AG09319 (cell line): ENCODE measurements at regions not wholly inside any gene's neighbourhood (a gene's known extent, or its start where the extent isn't known, plus 50 kb on each side); places are given as distances from the start of the nearest gene placed in this dataset.
"Not testable (repeated sequence)": the region's sequence is repeated elsewhere in the genome, so short reads cannot be mapped to it uniquely, and the experiment has no call there.

Source experiments
- DNase-seq: peaks from one replicate; pipeline ENCODE4 v3.0.0-alpha.2; 2010; ENCODE audit warnings: low read depth; ENCODE audit errors: extremely low read depth
- TF ChIP-seq, protein P1 (sequence below): IDR thresholded peaks from 2 replicates; pipeline ENCODE4 v1.5.1; 2011; ENCODE audit warnings: low read depth, mild to moderate bottlenecking, inconsistent platforms, low read length, moderate library complexity

DNA sequence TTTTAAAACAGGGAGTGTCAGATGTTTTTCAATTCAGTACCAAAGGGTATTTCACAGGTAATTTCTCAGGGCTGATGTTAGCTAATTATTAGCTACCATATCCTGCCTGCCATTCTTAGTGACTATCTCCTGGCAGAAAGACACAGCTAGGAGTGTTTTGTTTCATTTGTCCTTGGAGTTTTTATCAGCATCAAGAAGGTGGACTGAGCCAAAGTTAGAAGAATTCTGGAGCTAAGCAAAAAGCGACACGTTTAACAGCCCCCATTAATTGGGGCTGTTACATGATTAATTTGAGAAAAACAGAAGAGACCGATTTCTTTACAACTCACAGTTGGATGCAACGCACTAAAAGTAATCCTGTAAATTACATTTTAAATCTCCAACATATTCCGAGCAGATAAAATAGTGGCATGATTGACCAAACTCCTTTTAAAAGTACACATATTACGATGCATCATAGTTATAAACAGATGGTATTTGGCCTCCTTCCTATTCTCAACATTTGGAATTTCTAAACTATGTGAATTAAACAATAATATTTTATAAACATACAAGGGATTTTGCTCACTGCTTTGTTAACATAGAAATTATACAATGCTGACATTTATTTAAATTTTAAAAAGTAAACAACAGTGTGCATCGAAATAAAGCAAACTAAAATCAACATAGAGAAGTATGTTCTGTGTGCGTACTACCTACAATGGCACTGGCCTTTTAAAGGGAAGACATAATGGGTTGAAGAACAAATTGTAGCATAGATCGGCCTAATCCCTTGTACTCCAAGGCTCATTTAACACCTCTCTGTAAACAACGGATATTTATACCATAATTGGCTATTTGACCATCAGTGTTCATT is 585.1 kb downstream of the ZEB2 start:
- no peak for DNase-seq
- TF ChIP-seq, protein P1, sequence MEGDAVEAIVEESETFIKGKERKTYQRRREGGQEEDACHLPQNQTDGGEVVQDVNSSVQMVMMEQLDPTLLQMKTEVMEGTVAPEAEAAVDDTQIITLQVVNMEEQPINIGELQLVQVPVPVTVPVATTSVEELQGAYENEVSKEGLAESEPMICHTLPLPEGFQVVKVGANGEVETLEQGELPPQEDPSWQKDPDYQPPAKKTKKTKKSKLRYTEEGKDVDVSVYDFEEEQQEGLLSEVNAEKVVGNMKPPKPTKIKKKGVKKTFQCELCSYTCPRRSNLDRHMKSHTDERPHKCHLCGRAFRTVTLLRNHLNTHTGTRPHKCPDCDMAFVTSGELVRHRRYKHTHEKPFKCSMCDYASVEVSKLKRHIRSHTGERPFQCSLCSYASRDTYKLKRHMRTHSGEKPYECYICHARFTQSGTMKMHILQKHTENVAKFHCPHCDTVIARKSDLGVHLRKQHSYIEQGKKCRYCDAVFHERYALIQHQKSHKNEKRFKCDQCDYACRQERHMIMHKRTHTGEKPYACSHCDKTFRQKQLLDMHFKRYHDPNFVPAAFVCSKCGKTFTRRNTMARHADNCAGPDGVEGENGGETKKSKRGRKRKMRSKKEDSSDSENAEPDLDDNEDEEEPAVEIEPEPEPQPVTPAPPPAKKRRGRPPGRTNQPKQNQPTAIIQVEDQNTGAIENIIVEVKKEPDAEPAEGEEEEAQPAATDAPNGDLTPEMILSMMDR = no peak

DNA sequence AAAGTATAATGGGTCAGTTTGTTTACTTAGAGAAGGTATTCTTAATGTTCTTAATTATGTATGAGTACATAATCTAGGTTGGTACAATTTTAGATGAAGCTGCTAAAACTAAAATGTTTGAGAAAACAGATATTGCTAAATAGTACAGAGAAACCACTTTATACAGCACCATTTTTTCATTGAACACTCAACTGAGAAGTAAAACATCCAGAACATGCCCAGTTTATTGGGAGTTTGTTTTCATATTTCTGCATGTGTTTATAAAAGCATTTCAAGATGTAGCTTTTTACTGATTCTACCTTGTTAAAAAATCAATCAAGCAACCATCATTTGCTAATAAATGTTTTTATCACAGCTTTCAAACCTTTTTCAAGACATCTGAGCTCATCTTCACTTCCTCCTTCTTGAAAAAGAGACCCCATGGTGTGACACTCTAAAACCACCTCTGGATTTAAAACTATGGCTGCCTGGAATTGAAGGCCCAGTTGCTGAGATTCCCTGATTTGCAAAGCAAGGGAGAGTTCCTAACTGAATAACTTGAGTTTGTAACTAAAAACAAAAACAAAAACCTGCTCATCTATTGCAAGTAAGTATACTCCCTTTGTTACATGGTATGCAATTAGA is 585.9 kb downstream of the ZEB2 start:
- TF ChIP-seq, protein P1 = no peak
- DNase-seq = no peak

DNA sequence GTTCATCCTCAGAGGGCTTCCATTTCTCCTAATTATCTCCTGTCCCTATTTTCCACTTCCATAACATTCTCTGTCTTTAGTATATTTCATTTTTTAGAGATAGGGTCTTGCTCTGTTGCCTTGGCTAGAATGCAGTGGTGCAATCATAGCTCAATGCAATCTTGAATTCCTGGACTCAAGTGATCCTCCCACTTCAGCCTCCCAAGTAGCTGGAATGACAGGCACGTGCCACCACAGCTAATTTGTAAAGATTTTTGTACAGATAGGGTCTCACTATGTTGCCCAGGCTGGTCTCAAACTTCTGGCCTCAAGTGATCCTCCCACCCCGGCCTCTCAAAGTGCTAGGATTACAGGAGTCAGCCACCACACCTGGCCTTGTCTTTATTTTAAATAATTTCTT is 589.0 kb downstream of the ZEB2 start:
- TF ChIP-seq, protein P1 = no peak

DNA sequence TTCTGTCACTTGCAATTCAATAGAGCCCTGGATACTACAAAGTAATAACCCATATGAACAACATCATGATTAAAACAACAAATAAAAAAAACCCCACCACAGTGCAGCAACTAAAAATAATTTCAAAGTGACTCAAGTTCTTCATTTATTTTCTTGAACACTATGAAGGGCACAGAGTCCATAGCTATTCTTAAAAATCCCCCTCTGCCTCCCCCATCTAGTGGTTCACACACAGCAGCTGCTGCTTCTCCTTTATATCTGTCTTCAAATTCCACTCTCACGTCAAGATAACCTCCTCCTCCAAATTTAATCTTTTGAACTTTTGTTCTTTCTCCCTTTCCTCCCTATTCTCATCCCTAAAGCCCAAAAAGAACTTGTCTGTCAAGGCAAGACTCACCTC is 591.3 kb downstream of the ZEB2 start:
- no peak for DNase-seq
- TF ChIP-seq, protein P1 = no peak

More for the DNA sequence above, 589.0 kb downstream of the ZEB2 start:
- no peak for DNase-seq

DNA sequence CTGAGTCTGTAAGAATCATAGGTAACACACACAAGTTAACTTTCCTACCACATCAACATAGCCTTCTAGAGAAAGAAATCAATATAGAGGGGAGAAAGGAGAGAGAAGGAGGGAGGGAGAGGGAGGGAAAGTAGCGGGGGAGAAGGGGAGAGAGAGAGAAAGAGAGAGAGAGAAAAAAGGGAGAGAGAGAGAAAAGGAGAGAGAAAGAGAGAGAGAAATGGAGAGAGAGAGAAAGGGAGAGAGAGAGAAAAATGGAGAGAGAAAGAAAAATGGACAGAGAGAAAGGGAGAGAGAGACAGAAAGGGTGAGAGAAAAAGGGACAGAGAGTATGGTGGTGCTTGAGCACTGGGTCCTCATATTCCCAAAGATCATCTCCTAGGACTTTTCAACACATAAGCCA is 591.7 kb downstream of the ZEB2 start:
- no peak for DNase-seq
- TF ChIP-seq, protein P1 = no peak

DNA sequence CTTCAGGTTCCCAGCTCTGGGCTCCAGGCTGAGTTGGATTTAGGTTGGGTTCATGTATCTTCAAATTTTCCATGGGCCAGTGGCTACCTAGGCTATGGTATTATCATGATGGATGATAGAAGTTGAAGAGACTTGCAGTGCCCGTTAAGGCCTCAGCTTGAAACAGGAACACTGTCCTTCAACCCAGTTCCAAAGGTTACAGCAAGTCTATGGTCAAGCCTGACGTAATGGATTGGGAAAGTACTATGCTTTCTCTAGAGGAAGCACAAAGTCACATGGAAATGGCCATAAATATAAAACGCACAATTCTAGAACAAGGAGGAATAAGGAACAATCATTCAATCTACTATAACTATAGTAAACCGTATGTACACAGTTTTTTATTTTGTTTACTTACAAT is 593.2 kb downstream of the ZEB2 start:
- TF ChIP-seq, protein P1 = no peak
- no peak for DNase-seq

DNA sequence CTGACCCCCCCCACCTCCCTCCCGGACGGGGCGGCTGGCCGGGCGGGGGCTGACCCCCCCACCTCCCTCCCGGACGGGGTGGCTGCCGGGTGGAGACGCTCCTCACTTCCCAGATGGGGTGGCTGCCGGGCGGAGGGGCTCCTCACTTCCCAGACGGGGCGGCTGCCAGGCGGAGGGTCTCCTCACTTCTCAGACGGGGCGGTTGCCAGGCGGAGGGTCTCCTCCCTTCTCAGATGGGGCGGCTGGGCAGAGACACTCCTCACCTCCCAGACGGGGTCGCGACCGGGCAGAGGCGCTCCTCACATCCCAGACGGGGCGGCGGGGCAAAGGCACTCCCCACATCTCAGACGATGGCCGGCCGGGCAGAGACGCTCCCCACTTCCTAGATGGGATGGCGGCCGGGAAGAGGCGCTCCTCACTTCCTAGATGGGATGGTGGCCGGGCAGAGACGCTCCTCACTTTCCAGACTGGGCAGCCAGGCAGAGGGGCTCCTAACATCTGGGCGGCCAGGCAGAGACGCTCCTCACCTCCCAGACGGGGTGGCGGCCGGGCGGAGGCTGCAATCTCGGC is 597.6 kb downstream of the ZEB2 start:
- DNase-seq = not testable (repeated sequence)
